HG02678 (cell line): ENCODE measurements at regions not wholly inside any gene's neighbourhood (a gene's known extent, or its start where the extent isn't known, plus 50 kb on each side); places are given as distances from the start of the nearest gene placed in this dataset.

ENCODE experiments used
- ATAC-seq: cut with Tn5 transposase; IDR thresholded peaks from one replicate; pipeline ENCODE4 v1.9.1; 2021; ENCODE audit warnings: mild to moderate bottlenecking, moderate library complexity; ENCODE audit not compliant: unreplicated experiment

GRCh38 chr4:31341601-31342359 lies 621.6 kb downstream of the PCDH7 start:
- no peak for ATAC-seq

- ATAC-seq = no peak
Measured at GRCh38 chr4:31343061-31343460, 622.9 kb downstream of the PCDH7 start.

DNA sequence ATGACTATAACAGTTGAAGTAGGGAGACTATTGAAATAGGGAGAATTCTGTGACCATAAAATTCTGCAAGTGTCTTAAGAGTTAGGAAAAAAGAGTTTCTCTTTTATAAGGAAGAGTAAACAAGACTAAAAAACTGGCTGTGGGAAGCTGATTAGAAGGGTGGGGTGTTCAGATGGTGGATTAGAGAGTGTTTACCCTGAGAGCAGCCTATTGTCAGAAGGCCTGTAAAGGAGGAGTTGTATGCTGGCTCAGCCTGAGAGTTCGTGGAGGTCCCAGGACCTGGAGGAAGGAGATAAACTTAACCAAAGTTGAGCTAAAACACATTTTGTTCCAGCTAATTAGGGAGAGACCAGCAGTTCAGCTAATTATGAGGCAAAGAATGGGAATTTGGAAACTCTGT lies 629.7 kb downstream of the PCDH7 start:
- ATAC-seq = no peak

DNA sequence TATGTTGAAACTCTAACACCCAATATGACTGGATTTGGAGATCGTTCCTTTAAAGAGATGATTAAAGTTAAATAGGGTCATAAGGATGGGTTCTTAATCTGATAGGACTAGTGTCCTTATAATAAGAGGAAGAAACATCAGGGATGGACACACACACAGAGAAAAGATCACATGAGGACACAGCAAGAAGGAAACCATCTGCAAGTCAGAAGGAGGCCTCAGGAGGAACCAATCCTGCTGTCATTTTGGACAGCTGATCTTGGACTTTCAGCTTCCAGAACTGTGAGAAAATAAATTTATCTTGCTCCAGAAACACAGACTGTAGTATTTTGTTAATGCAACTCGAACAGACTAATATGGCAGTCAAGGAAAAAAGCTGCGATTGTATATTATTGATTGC lies 631.5 kb downstream of the PCDH7 start:
- no peak for ATAC-seq

GRCh38 chr4:31356839-31357238 lies 636.7 kb downstream of the PCDH7 start:
- no peak for ATAC-seq

GRCh38 chr4:31360786-31361185 lies 640.6 kb downstream of the PCDH7 start:
- no peak for ATAC-seq

GRCh38 chr4:31362756-31363155 lies 642.6 kb downstream of the PCDH7 start:
- ATAC-seq = no peak

GRCh38 chr4:31365006-31365690 lies 645.0 kb downstream of the PCDH7 start:
- no peak for ATAC-seq

GRCh38 chr4:31366041-31366440 lies 645.9 kb downstream of the PCDH7 start:
- no peak for ATAC-seq

DNA sequence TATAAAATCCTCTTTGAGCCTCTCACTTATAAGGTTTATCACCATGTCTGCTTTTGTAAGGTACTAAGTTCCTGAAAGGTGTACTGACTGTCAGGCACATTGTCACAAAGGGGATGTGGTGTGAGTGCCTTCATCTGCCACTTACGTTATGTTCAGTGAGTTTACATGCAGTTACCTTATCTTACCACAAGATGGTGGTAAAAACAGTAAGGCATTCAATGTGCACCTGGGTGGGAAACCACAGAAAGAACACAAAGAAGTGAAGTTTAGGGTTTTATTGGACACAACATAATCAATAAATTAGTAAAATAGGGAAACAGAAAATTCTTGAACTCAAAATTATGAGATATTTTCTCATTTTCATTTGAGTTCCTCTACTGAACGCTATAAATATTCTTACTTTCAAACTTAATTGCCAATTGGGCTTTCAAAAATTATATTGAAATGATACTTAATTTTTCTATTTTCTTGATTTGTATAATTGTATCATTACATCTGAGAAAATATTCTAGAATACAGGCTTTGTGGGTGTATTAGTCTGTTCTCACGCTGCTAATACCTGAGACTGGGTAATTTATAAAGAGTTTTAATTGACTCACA lies 650.8 kb downstream of the PCDH7 start:
- ATAC-seq = peak; percentile 94

DNA sequence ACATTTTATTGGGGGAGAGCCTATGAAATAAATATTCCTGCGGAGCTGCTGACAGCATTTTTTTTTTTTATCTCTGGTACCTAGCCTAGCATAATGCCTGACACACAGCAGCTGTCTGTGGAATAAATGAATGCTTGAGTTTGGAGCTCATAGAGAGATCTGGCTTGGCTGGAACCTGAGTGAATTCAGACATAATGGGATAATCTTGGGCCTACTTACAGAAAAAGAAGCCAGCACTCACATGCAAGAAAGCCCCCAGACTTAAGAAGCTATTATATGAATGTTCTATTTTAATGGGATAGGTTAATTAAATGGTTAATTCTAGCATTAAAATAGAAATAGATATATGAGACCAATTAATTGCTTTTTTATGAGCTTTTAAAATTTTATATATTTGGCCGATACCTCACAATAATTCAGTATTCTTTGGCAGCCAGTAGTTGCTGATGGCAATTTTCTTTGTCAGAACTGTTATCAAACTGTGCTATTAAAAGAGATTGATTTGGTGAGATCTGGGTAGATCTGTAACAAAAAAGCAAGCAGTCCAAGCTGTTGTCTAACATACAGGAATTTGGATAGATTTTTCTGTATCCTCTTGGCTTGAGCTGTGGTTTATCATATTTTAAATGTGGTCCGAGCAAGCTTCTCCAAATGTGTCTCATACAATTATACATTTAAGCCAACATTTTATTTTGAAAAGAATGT lies 654.2 kb downstream of the PCDH7 start:
- no peak for ATAC-seq

DNA sequence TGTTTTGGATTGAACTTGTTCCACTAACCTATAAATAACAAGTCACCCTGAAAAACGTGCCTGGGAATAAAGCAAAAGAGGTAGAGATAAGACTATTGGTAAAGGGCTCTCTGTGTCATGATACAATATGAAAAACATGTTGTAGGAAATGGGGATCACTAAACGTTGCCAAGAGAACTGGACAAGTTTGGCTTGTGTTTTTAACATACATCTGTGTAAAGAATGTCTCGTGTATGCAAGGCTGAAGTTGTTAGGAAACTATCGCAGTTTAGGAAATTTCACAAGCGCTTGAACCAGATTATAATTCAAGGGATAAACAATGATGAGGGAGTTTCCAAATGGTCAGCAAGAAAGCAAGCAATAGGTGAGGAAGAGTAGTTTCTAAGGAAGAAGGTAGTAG lies 655.8 kb downstream of the PCDH7 start:
- ATAC-seq = no peak

DNA sequence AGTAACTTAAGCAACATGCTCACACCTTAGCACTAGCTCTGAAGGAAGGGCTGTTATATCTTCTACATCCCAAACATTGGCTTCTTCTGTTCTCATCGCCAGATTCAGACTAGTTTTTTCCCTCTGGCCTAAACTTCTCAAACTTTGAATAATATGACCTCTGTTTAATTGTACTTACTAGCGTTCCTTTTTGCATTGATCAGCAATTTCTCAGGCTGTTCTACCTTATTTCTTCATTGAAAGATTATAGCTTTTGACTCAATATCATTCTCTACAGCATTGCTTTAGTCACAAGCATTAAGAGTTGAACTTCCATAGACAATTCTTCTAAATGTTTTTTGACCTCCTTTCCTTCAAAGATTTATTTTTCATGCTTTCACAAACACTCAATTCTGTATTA lies 659.2 kb downstream of the PCDH7 start:
- ATAC-seq = no peak

GRCh38 chr4:31383767-31384166 lies 663.6 kb downstream of the PCDH7 start:
- no peak for ATAC-seq

DNA sequence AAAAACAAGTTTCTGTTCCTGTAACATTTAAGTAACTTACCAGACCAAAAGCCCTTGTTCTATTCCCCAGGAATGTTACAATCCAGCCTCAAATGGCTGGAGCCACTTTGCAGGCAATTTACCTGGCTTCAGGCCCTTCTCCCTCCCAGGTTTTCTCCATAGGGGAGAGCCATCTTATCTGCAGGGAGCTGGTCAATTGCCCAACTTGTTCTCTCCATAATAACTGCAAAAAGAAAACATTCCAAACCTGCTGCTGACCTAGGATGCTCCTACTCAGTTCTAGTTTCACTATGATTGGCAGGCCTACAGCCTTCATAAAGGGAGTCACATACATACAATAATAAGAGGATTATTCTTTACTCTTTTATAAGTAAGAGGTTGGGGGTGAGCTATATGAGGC lies 670.7 kb downstream of the PCDH7 start:
- no peak for ATAC-seq

GRCh38 chr4:31391976-31392375 lies 671.8 kb downstream of the PCDH7 start:
- no peak for ATAC-seq

GRCh38 chr4:31392923-31393322 lies 672.8 kb downstream of the PCDH7 start:
- no peak for ATAC-seq

- ATAC-seq = no peak
Measured at GRCh38 chr4:31408121-31408520, 688.0 kb downstream of the PCDH7 start.

GRCh38 chr4:31411565-31411964 lies 691.4 kb downstream of the PCDH7 start:
- ATAC-seq = no peak

GRCh38 chr4:31415629-31416028 lies 695.5 kb downstream of the PCDH7 start:
- ATAC-seq = no peak

GRCh38 chr4:31416498-31416897 lies 696.3 kb downstream of the PCDH7 start:
- ATAC-seq = no peak

DNA sequence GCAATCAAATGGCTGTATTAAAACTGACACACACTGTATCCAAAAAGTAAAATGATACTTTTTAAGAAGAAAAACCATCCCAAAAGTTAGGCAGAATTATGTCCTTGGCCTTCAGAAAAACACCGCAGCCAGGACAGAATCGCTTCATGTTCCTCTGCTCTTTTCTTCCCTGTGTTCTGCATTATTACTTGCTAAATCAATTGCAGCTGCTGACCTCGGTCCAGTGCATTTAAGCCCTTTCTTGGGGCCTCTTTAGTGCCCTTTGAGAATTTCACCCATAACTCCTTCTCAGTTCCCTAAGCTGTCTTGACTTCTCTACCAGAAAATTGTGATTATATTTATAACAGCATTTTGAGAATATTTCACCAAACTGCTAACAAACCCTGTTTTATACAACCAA lies 696.9 kb downstream of the PCDH7 start:
- ATAC-seq = no peak
